GM19099 (cell line): ENCODE measurements at regions not wholly inside any gene's neighbourhood (a gene's known extent, or its start where the extent isn't known, plus 50 kb on each side); places are given as distances from the start of the nearest gene placed in this dataset.

Experiments
- POLR2A ChIP-seq: IDR thresholded peaks from 3 replicates; pipeline ENCODE4 v1.6.1; 2011; ENCODE audit warnings: low read depth; ENCODE audit not compliant: insufficient read length; ENCODE audit errors: extremely low read depth

GRCh38 chr9:129405089-129405826 lies 215.6 kb downstream of the C9orf50 start:
- no peak for TF ChIP-seq POLR2A

- no peak for TF ChIP-seq POLR2A
Measured at GRCh38 chr9:129404621-129405020, 216.3 kb downstream of the C9orf50 start.

GRCh38 chr9:129403779-129404620 lies 216.9 kb downstream of the C9orf50 start:
- no peak for TF ChIP-seq POLR2A

GRCh38 chr9:129402931-129403778 lies 217.7 kb downstream of the C9orf50 start:
- TF ChIP-seq POLR2A: no peak

- no peak for TF ChIP-seq POLR2A
Measured at GRCh38 chr9:129402371-129402739, 218.5 kb downstream of the C9orf50 start.

GRCh38 chr9:129401623-129402370 lies 219.1 kb downstream of the C9orf50 start:
- no peak for TF ChIP-seq POLR2A

- no peak for TF ChIP-seq POLR2A
Measured at GRCh38 chr9:129400971-129401622, 219.8 kb downstream of the C9orf50 start.

- TF ChIP-seq POLR2A: no peak
Measured at GRCh38 chr9:129400001-129400970, 220.6 kb downstream of the C9orf50 start.

GRCh38 chr9:129399634-129399990 lies 221.3 kb downstream of the C9orf50 start:
- no peak for TF ChIP-seq POLR2A

GRCh38 chr9:129398961-129399633 lies 221.0 kb upstream of the IER5L start:
- TF ChIP-seq POLR2A: no peak

- no peak for TF ChIP-seq POLR2A
Measured at GRCh38 chr9:129398101-129398960, 220.3 kb upstream of the IER5L start.

GRCh38 chr9:129397335-129397734 lies 219.3 kb upstream of the IER5L start:
- TF ChIP-seq POLR2A: no peak
